Transverse colon (tissue), 4 donors: ENCODE measurements at regions not wholly inside any gene's neighbourhood (a gene's known extent, or its start where the extent isn't known, plus 50 kb on each side); places are given as distances from the start of the nearest gene placed in this dataset.

ENCODE experiments used
- CTCF ChIP-seq, 5 experiments: fragments of 200-600 bp in 3 of 5; fragments of 450-650 bp in 2 of 5; sonication (generic) in 3 of 5; IDR thresholded peaks; 1 replicate in 2 of 5; 2 replicates in 3 of 5; pipeline ENCODE4 v1.5.1; 2016 to 2017; ENCODE audit warnings: antibody characterized with exemption in 5 of 5, inconsistent platforms in 3 of 5, mild to moderate bottlenecking in 2 of 5, moderate library complexity in 1 of 5
- POLR2AphosphoS5 ChIP-seq, 3 donors: sonication (generic); formaldehyde crosslinking; IDR thresholded peaks; one replicate each; pipeline ENCODE4 v1.6.1; 2016; ENCODE audit warnings: antibody characterized with exemption in 3 of 3

GRCh38 chr1:187692799-187693198 lies 864.0 kb downstream of the PLA2G4A start:
- TF ChIP-seq CTCF (IDR thresholded peaks at IDR 0.05) (no peak), POLR2AphosphoS5 (IDR thresholded peaks at IDR 0.05) (no peak)
